Activated CD8-positive, alpha-beta memory T cell treated with anti-CD3 and anti-CD28 coated beads for 24 hours (primary cell): ENCODE measurements at regions not wholly inside any gene's neighbourhood (a gene's known extent, or its start where the extent isn't known, plus 50 kb on each side); places are given as distances from the start of the nearest gene placed in this dataset.
A peak's percentile ranks its signal among the peaks of the same experiment; 100 is the strongest.

Source experiments
- DNase-seq: peaks from one replicate; pipeline ENCODE4 v3.0.0-alpha.2; 2020

- DNase-seq, result no peak
These were observed 184.4 kb downstream of the MRPL39 start for GRCh38 chr21:25422610-25423608.

- peak; percentile 69 for DNase-seq
These were observed 185.8 kb downstream of the MRPL39 start for GRCh38 chr21:25421321-25422028.

- DNase-seq, result no peak
These were observed 186.4 kb downstream of the MRPL39 start for GRCh38 chr21:25420831-25421230.

- DNase-seq, result no peak
These were observed 190.6 kb downstream of the MRPL39 start for GRCh38 chr21:25416669-25417068.

- DNase-seq, result no peak
These were observed 195.2 kb downstream of the MRPL39 start for GRCh38 chr21:25412100-25412499.

- no peak for DNase-seq
These were observed 197.3 kb downstream of the MRPL39 start for GRCh38 chr21:25409978-25410377.

GRCh38 chr21:25408666-25409065, 198.6 kb downstream of the MRPL39 start:
- no peak for DNase-seq

GRCh38 chr21:25406887-25407579, 200.2 kb downstream of the MRPL39 start:
- no peak for DNase-seq

GRCh38 chr21:25405984-25406383, 201.3 kb downstream of the MRPL39 start:
- no peak for DNase-seq

GRCh38 chr21:25402134-25402961, 204.9 kb downstream of the MRPL39 start:
- DNase-seq, result no peak

GRCh38 chr21:25400427-25400826, 206.9 kb downstream of the MRPL39 start:
- DNase-seq, result no peak

- DNase-seq, result no peak
These were observed 208.7 kb downstream of the MRPL39 start for GRCh38 chr21:25398630-25399029.

GRCh38 chr21:25396135-25396711, 211.1 kb downstream of the MRPL39 start:
- peak; percentile 82 for DNase-seq

- DNase-seq, result no peak
These were observed 215.5 kb downstream of the MRPL39 start for GRCh38 chr21:25391777-25392176.

- DNase-seq, result no peak
These were observed 216.6 kb downstream of the MRPL39 start for GRCh38 chr21:25390701-25391100.

GRCh38 chr21:25387665-25388064, 219.6 kb downstream of the MRPL39 start:
- no peak for DNase-seq

- no peak for DNase-seq
These were observed 221.3 kb downstream of the MRPL39 start for GRCh38 chr21:25385911-25386474.

GRCh38 chr21:25385341-25385740, 221.9 kb downstream of the MRPL39 start:
- no peak for DNase-seq

- no peak for DNase-seq
These were observed 222.5 kb downstream of the MRPL39 start for GRCh38 chr21:25384782-25385181.

GRCh38 chr21:25383545-25383944, 223.7 kb downstream of the MRPL39 start:
- no peak for DNase-seq

- DNase-seq, result no peak
These were observed 225.3 kb downstream of the MRPL39 start for GRCh38 chr21:25381936-25382452.
